Stimulated activated CD8-positive, alpha-beta memory T cell treated with anti-CD3 and anti-CD28 coated beads, Interleukin-2, amount 100 ng/mL, for 48 hours (primary cell): ENCODE measurements at regions not wholly inside any gene's neighbourhood (a gene's known extent, or its start where the extent isn't known, plus 50 kb on each side); places are given as distances from the start of the nearest gene placed in this dataset.
"Not testable (repeated sequence)": the region's sequence is repeated elsewhere in the genome, so short reads cannot be mapped to it uniquely, and the experiment has no call there.

Experiments used
- DNase-seq, 2 donors: peaks; one replicate each; pipeline ENCODE4 v3.0.0-alpha.2; 2020; ENCODE audit warnings: low read depth in 2 of 2

DNA sequence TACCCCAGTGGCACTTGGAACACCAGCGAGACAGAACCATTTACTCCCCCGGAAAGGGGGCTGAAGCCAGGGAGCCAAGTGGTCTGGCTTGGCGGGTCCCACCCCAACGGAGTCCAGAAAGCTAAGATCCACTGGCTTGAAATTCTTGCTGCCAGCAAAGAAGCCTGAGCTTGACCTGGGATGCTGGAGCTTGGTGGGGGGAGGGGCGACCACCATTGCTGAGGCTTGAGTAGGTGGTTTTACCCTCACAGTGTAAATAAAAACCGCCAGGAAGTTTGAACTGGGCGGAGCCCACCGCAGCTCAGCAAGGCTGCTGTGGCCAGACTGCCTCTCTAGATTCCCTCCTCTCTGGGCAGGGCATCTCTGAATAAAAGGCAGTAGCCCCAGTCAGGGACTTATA is 62.8 kb downstream of the RPS24 start:
- DNase-seq, result not testable (repeated sequence)

DNA sequence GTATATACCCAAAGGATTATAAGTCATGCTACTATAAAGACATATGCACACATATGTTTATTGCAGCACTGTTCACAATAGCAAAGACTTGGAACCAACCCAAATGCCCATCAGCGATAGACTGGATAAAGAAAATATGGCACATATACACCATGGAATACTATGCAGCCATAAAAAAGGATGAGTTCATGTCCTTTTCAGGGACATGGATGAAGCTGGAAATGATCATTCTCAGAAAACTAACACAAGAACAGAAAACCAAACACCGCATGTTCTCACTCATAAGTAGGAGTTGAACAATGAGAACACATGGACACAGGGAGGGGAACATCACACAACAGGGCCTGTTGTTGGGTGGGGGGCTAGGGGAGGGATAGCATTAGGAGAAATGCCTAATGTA is 68.9 kb downstream of the RPS24 start:
- not testable (repeated sequence) for DNase-seq

GRCh38 chr10:78109210-78109609 is 75.5 kb downstream of the RPS24 start:
- DNase-seq, result no peak

DNA sequence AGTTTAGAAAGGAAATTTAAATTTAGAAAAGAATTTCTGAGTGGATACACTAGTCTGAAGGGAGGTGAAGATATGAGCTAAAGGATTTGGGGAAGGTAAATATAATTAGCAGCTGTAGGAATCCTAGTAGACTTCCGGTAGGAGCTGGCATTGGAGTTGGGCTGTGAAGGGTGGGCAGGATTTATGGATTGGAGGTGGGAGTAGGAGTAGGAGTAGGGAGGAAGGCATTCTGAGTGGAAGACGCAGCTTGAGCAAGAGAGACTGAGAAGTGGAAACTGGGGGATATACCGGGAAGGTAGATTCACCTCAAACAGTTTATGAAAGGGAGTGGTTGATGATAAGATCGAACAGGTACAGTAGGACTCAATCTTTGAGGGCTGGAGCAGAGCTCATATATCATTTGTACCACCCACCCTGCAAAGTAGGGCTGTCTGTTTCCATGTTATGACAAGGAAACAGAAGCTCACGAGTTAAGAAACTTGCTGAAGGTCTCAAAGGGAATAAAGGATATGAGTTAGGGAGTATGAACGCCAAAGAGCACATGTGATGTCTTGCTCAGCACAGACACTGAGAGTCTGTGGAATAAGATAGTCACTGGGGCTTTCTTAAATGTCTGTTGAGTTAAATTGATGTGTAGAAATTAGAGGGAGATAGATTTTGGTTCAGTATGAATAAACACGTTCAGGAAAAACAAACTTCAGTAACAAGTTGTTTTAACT is 81.6 kb downstream of the RPS24 start:
- DNase-seq, result no peak

DNA sequence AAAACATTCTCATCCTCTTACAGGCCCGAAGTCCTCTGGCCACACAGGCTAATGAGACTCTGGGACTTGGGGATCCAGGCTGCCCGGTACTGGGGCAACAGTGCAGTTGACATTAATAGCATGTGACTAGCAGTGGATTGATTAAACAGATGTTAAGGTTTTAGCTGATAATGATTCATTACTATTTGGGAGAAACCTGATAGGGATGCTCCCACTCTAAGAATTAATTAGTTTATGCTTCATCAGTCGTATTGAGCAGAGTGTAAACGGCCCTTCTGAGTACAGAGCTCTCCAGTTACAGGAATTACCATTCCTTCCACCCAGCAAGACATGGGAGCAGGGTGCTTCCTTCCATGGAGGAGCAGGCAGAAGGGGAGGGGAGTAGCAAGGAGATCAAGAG is 82.7 kb downstream of the RPS24 start:
- no peak for DNase-seq

DNA sequence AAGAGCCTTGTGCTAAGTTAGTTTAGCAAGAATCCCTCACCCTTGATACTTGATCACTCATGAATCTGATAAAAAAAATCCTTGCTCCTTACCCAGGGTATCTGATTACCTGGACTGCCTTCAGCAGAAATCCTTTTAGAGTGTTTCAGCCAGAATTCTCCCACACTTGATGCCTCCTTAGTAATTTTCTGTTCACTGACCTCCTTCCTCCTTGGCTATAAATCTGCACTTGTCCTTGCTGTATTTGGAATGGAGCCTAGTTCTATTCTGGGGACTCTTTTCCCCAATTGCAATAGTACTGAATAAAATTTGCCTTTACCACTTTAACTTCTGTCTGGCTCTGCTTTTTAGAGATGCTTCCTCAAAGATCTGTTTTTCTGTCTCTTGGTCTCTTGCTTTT is 84.9 kb downstream of the RPS24 start:
- DNase-seq, result no peak

DNA sequence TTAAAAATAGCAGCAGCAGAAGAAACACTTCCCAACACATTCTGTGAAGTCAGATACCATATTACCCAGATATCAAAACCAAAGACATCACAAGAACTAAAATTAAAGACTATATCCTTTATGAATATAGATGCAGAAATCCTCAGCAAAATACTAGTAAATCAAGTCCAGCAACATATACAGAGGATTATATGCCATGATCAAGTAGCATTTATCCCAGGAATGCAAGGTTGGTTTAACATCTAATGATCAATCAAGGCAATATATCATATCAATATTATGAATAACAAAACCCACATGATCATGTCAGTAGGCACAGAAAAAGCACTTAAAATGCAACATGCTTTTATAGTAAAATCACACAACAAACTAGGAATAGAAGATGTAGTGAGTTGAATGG is 88.1 kb downstream of the RPS24 start:
- no peak for DNase-seq

DNA sequence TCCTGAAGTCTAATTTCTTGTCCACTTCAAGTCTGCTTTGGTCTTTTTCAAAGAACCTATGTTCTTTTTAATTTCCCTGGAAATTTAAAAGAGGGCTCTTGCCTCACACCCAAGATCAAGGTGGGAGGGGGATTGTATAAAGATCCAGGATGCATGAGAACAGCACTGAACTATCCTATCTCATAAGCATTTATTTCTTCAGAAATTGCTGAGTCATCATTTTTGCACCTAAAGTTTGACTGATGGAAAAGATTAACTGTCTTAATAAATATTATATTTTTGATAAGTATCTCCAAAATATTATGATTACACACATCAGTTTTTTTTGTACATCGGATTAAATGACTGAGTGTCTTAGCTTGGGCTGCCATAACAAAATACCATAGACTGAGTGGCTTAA is 90.5 kb downstream of the RPS24 start:
- no peak for DNase-seq

DNA sequence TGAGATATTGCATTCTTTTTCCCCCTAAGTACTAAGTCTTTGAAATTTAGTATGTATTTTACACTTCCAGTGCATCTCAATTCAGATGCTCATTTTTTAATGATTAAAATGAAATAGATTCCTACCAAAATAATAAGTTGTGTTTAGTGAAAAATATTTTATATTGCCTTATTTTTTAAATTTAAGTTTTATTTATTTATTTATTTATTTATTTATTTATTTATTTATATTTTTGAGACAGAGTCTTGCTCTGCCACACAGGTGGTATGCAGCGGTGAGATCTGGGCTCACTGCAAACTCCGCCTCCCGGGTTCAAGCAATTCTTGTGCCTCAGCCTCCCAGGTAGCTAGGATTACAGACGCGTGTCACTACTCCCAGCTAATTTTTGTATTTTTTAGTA is 95.5 kb downstream of the RPS24 start:
- no peak for DNase-seq

DNA sequence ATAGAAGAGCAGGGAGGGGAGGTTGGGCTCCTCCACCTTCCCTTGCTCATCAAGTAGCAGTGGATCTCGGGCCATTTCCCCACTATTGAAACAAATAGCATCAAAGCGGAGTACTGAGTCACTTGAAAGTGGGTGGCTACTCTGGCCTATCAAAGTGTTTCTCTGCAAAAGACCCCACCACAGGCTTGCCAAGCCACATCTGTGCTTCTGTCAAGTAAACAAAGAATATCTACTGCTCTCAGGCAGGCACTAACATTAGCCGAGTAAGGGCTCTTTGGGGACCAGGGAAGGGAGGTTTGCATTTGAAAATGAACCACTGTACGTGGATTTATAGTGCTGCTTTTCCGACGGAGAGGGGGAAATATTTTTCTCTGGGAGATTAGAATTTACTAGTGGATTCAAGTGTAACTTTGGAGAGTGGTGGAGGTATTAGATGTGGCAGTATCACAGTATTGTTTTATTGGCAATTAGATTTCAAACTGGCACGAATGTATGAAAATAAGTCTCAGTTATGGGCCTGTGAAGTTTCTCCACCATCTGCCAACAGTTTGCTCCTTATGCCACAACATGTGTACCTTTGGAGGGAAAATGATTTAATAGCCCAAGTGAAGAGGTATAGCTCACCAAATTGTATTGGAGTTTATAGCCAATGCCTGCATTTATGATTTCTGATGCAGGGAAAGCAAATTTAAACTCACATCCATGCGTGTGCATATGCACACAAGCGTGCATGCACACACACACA is 97.5 kb downstream of the RPS24 start:
- no peak for DNase-seq

GRCh38 chr10:78134773-78135306 is 101.2 kb downstream of the RPS24 start:
- no peak for DNase-seq

- no peak for DNase-seq
Observed at GRCh38 chr10:78137147-78137546, 103.5 kb downstream of the RPS24 start.

GRCh38 chr10:78139341-78139740 is 105.7 kb downstream of the RPS24 start:
- no peak for DNase-seq

- no peak for DNase-seq
Observed at GRCh38 chr10:78140066-78140630, 106.5 kb downstream of the RPS24 start.

DNA sequence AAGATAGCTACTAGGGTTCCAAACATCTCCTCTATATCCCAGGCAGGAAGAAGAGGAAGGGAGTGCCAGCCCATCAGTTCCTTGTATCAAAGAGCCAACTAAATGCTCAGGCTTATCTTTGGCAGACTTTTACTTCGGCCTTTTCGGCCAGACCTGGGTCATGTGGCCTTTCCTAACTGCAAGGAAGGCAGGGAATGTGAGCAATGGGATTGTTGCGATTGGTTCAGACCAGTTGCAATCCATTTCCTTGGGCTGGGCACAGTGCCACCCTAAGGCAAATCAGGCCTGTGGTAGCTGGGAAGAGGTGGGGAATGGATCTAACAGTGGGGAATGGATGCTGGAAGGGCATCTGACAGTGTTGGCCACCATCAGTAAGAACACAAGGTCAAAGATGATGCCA is 109.9 kb downstream of the RPS24 start:
- DNase-seq, result no peak

GRCh38 chr10:78146200-78146599 is 112.5 kb downstream of the RPS24 start:
- DNase-seq, result no peak

DNA sequence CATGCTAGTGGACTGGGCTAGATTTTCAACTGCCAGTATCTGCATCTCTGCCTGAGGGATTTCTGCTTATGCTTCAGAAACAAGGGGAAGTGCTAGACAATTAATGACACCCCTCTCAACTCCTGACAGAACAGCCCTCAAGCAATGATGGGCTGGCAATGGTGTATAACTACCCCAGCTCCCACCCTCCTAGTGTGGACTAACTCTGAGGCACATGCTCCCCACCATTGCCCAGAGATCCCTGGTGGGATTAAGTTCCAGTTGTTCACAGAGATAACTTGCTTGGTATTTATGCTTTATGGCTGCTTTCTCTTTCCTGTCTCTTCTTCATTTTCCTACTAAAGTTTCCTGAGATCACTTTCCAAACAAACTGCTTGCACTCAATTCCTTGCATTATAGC is 113.5 kb downstream of the RPS24 start:
- DNase-seq, result no peak

- DNase-seq, result no peak
Observed at GRCh38 chr10:78148216-78148960, 114.7 kb downstream of the RPS24 start.

DNA sequence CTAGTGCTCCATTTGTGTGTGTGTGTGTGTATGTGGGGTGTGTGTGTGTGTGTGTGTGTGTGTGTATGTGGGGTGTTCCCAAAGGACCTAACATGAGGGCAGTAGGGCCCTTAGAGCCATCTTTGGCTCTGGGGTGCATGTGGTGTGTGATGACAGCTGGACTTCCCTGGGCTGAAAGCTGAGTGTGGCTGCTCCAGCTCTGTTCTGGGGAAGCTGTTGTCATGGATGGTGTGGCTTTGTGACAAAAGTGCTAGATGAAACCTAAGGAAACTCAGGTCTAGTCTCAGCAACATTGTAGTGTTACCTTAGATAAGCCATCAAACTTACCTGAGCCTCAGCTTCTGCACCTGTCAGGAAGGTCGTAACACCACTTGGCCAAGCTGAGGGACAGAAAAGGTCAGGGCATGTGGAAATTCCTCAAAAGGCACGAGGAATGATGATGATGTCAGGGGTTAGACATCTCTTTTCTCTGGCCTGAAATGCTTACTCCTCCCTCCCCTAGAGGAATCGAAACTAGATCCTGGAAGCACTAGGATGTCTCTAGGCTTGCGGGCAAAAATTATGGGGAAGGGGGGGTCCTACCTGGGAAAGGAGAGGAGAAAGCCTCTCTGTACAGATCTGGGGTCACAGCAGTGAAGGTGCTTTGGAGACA is 115.4 kb downstream of the RPS24 start:
- no peak for DNase-seq

DNA sequence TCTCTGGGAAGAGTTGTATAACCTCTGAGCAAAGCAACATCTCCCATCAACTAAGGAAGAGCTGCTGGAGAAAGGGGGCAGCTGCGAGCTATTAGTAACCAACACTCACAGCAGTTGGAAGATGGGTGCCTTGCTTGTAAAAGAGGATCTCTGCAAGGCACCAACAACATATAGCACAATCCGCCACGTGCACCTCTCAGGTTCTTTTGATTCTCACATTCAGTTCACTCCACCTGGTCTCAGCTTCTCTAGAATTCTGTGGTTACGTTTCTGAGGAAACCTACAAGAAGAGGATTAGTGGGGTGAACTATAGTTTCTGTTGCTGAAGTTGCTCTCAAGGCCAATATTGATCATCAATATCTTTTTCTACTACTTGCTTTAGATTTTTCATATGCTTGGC is 117.1 kb downstream of the RPS24 start:
- no peak for DNase-seq

DNA sequence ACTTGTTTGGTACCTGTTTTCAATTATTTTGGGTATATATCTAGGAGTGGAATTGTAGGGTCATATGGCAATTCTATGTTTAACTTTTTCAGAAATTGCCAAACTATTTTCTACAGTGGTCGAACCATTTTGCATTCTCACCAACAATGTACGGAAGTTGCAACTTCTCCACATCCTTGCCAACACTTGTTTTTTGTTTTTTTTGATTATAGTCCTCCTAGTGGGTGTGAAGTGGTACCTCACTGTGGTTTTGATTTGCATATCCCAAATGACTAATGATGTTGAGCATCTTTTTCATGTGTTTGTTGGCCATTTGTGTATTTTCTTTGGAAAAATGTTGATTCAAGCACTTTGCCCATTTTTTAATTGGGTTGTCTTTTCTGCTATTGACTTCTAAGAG is 122.1 kb downstream of the RPS24 start:
- no peak for DNase-seq

DNA sequence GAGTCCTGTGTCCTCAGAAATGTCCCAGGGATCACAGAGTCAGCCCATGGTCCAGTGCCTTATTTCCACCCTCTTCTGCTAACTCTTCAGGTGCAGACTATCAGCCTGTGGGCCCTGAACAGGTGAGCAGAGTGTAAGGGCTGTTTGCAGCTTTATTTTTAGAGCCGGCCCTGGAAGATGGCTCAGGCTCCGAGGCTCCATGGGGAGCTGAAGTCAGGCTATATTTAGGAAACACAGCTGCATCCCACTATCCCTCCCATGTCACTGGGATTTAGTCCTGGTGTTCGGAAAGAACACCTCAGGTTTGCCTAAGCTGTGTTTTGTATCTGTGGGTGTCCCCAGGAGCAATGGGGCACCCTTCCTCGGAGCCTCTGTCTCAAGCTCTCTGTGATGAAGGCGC is 126.9 kb downstream of the RPS24 start:
- DNase-seq, result no peak
